ENCODE measurements at regions not wholly inside any gene's neighbourhood (a gene's known extent, or its start where the extent isn't known, plus 50 kb on each side); places are given as distances from the start of the nearest gene placed in this dataset.

- TF ChIP-seq CTCF (IDR thresholded peaks at IDR 0.05), result no peak
- TF ChIP-seq POLR2A (IDR thresholded peaks at IDR 0.05), result no peak
Observed at GRCh38 chr14:65852689-65853088, 440.2 kb downstream of the FUT8 start.
